HFFc6 (cell line): ENCODE measurements at regions not wholly inside any gene's neighbourhood (a gene's known extent, or its start where the extent isn't known, plus 50 kb on each side); places are given as distances from the start of the nearest gene placed in this dataset.

ENCODE experiments used
- DNase-seq: peaks from one replicate; pipeline ENCODE4 v3.0.0-alpha.2; 2018
- H3K27ac Mint-ChIP-seq: 2 replicates; pipeline ENCODE4 v1.8.0; 2020; ENCODE audit warnings: mild to moderate bottlenecking, mixed read lengths
- H3K27me3 Mint-ChIP-seq: 2 replicates; pipeline ENCODE4 v1.8.0; 2021; ENCODE audit warnings: mild to moderate bottlenecking, moderate library complexity, mixed read lengths; ENCODE audit not compliant: insufficient read depth
- H3K36me3 Mint-ChIP-seq: 2 replicates; pipeline ENCODE4 v1.8.0; 2021; ENCODE audit warnings: low read depth, mixed read lengths
- H3K4me1 Mint-ChIP-seq: 2 replicates; pipeline ENCODE4 v1.8.0; 2020; ENCODE audit warnings: low read depth, mixed read lengths
- H3K4me3 Mint-ChIP-seq: 2 replicates; pipeline ENCODE4 v1.8.0; 2020; ENCODE audit warnings: mild to moderate bottlenecking, moderate library complexity, mixed read lengths
- H3K9me3 Mint-ChIP-seq: 2 replicates; pipeline ENCODE4 v1.8.0; 2020; ENCODE audit warnings: mild to moderate bottlenecking, mixed read lengths
- CTCF ChIP-seq: fragments of 200-600 bp; sonication (generic); IDR thresholded peaks from 2 replicates; pipeline ENCODE4 v1.5.0; 2021; ENCODE audit warnings: antibody characterized with exemption, mild to moderate bottlenecking

DNA sequence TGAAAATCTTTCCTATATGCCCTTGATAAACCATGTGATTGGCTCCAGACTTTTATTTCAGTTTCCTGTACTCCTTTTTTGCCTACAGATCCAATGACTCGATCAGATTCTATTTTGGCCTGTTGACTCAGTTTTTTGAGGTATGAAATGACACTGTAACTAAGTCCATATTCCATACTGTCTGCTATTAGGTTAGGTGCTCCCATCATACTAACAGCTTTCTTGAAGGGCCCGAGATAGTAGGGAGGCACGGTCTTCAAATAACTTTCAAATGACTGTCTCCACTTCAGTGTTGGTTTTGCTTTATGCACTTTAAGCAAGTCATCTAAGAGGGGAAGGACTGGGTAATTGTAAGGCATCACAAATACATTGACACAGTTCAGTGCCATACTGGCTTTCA is 295.4 kb upstream of the DAB2 start:
- no peaks in the 10 kb centered on the region for H3K36me3 Mint-ChIP-seq
- no peaks in the 10 kb centered on the region for H3K9me3 Mint-ChIP-seq
- no peak for DNase-seq
- no peak overlapping the region for H3K4me3 Mint-ChIP-seq
- H3K27me3 Mint-ChIP-seq: no peaks in the 10 kb centered on the region
- TF ChIP-seq CTCF: no peak
- peaks cover 32% of the 10 kb centered on the region for H3K4me1 Mint-ChIP-seq
- H3K27ac Mint-ChIP-seq: no peak overlapping the region

DNA sequence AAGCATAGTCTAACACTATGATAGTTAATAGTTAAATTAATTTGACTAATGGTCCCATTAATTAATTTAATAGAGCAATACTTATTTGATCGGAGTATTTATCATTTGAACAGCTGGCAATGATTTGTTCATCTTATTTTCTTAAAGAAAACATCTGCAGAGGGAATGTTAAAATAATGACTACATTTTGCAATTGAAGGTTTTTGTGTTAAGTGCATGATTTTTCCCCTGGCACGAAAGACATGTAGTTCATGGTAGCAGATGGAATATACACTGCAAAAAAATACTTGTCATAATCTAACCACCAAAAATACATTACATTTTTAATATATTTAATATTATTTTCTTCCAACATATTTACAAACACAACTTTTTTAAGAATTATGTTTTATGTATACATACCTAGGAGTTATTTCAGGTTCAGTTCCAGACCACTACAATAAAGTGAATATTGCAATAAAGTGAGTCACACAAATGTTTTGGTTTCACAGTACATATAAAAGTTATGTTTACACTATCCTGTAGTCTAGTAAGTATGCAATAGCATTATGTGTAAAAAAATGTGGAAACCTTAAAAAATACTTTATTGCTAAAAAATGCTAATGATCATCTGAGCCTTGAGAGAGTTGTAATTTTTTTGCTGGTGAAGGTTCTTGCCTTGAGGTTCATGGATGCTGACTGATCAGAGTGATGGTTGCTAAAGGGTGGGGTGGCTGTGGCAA is 292.6 kb upstream of the DAB2 start:
- DNase-seq: no peak
- no peak overlapping the region for H3K27ac Mint-ChIP-seq
- no peak overlapping the region for H3K4me3 Mint-ChIP-seq
- H3K9me3 Mint-ChIP-seq: no peaks in the 10 kb centered on the region
- H3K4me1 Mint-ChIP-seq: peaks cover 37% of the 10 kb centered on the region
- TF ChIP-seq CTCF: no peak
- H3K36me3 Mint-ChIP-seq: no peaks in the 10 kb centered on the region
- H3K27me3 Mint-ChIP-seq: no peaks in the 10 kb centered on the region; the same call in 1 of the 2 replicates

GRCh38 chr5:39716532-39717028 is 291.8 kb upstream of the DAB2 start:
- no peak overlapping the region for H3K4me3 Mint-ChIP-seq
- no peaks in the 10 kb centered on the region for H3K36me3 Mint-ChIP-seq
- no peaks in the 10 kb centered on the region for H3K9me3 Mint-ChIP-seq
- H3K27me3 Mint-ChIP-seq: no peaks in the 10 kb centered on the region; the same call in 1 of the 2 replicates
- peak overlapping the region; percentile 8; the same call in 1 of the 2 replicates for H3K27ac Mint-ChIP-seq
- H3K4me1 Mint-ChIP-seq: peaks cover 37% of the 10 kb centered on the region
- peak; percentile 29 for DNase-seq
- peak; percentile 78 for TF ChIP-seq CTCF

DNA sequence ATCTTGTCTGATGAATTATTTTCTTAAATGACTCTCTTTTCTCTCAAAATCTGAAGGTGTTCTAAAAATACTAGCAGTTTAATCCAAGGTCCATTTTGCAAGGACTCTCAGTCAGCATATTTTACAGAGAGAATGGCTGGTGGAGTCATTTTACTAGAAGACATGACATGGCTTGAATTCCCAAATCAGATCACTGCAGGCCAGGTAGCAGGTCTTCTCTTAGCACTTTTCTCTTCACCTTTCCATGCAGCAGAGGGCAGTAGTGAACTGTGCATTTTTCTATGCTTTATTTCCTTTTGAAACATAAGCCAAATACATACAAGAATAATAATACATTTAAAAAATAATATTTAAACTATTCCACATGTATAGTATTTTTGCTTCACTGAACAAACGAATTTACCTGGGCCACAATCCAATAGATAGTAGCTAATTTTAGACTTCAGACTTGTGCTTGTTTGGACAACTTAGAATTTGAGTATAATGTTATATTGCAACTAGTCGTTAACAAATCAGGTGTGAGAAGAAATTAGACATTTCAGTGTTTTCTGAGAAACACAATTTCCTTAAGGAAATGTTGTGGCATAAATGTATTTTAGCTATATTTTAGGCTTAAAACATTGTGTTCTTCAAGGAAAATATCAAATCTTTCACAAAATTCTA is 289.4 kb upstream of the DAB2 start:
- peak; percentile 89 for TF ChIP-seq CTCF
- H3K4me1 Mint-ChIP-seq: peaks cover 27% of the 10 kb centered on the region; the same call in 1 of the 2 replicates
- peak; percentile 49 for DNase-seq
- no peak overlapping the region for H3K27ac Mint-ChIP-seq
- no peaks in the 10 kb centered on the region for H3K36me3 Mint-ChIP-seq
- no peak overlapping the region for H3K4me3 Mint-ChIP-seq
- H3K9me3 Mint-ChIP-seq: no peaks in the 10 kb centered on the region
- H3K27me3 Mint-ChIP-seq: peaks cover 4% of the 10 kb centered on the region; the same call in 1 of the 2 replicates

DNA sequence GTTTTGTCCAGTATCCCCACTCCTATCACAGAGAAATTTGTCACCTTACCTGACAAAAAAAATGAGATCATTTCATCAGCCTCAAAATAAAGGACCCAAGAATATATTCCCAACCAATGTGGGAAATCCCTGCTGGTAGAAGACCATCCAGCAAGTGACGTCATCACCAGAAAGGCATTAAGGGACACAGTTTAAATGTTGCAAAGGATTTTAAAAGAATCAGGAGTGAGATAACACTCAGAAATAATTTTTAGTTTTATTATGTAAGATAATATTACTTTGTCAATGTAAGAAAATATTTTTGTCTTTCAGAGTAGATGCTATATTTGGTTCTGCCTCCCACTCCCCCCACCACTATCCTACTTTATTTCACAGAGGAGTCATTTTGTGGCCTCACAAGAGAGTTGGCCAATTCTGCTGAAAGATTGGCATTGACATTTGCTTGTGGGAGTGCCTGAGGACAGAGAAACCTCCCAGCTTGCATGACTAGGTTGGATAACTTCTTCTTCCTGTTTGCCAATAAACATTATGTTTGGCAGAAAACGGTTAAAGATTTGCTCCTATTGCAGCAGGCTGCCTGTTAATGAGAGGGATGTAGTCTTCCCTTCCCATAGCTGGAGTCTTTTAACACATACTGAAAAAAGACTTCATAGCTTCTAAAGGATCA is 288.6 kb upstream of the DAB2 start:
- H3K4me3 Mint-ChIP-seq: no peak overlapping the region
- peaks cover 4% of the 10 kb centered on the region; the same call in 1 of the 2 replicates for H3K27me3 Mint-ChIP-seq
- no peaks in the 10 kb centered on the region for H3K9me3 Mint-ChIP-seq
- peaks cover 27% of the 10 kb centered on the region; the same call in 1 of the 2 replicates for H3K4me1 Mint-ChIP-seq
- DNase-seq: no peak
- no peak for TF ChIP-seq CTCF
- H3K36me3 Mint-ChIP-seq: no peaks in the 10 kb centered on the region
- no peak overlapping the region for H3K27ac Mint-ChIP-seq
